ENCODE measurements at regions not wholly inside any gene's neighbourhood (a gene's known extent, or its start where the extent isn't known, plus 50 kb on each side); places are given as distances from the start of the nearest gene placed in this dataset.
A peak's percentile ranks its signal among the peaks of the same experiment; 100 is the strongest.

- H3K9me3 ChIP-seq (ENCODE audit: low read depth), result no peaks in the 10 kb centered on the region
- TF ChIP-seq EZH2phosphoT487 (IDR thresholded peaks at IDR 0.05; ENCODE audit: low read depth, severe bottlenecking, unreplicated experiment) (no peak), EZH2 (IDR thresholded peaks at IDR 0.05; ENCODE audit: borderline replicate concordance) (no peak)
- TF ChIP-seq, protein P1, sequence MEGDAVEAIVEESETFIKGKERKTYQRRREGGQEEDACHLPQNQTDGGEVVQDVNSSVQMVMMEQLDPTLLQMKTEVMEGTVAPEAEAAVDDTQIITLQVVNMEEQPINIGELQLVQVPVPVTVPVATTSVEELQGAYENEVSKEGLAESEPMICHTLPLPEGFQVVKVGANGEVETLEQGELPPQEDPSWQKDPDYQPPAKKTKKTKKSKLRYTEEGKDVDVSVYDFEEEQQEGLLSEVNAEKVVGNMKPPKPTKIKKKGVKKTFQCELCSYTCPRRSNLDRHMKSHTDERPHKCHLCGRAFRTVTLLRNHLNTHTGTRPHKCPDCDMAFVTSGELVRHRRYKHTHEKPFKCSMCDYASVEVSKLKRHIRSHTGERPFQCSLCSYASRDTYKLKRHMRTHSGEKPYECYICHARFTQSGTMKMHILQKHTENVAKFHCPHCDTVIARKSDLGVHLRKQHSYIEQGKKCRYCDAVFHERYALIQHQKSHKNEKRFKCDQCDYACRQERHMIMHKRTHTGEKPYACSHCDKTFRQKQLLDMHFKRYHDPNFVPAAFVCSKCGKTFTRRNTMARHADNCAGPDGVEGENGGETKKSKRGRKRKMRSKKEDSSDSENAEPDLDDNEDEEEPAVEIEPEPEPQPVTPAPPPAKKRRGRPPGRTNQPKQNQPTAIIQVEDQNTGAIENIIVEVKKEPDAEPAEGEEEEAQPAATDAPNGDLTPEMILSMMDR (IDR thresholded peaks at IDR 0.05; ENCODE audit: poor library complexity), result no peak
- DNase-seq (ENCODE audit: low spot score), result no peak
- WGBS (ENCODE audit: low lambda C conversion rate, missing lambda C conversion rate), result 53% methylated on average over 3 of the region's 3 CpGs
- peak overlapping the region; percentile 21 for H3K4me2 ChIP-seq
- H3K27me3 ChIP-seq, result no peaks in the 10 kb centered on the region
- H4K20me1 ChIP-seq (ENCODE audit: insufficient read depth, poor library complexity, severe bottlenecking), result no peaks in the 10 kb centered on the region
- no peaks in the 10 kb centered on the region for H3K4me1 ChIP-seq (ENCODE audit: insufficient read depth)
- peak overlapping the region; percentile 12 for H3K27ac ChIP-seq
- no peaks in the 10 kb centered on the region for H3K9me2 ChIP-seq (replicated peaks; ENCODE audit: insufficient read depth)
- peak overlapping the region; percentile 26 for H2AFZ ChIP-seq
- no peak overlapping the region for H3K4me3 ChIP-seq
- H3K79me2 ChIP-seq, result no peaks in the 10 kb centered on the region
- no peaks in the 10 kb centered on the region for H3K36me3 ChIP-seq (replicated peaks; ENCODE audit: insufficient read depth, low read depth)
Measured at GRCh38 chr12:91289906-91290305, 107.3 kb upstream of the DCN start.

DNA sequence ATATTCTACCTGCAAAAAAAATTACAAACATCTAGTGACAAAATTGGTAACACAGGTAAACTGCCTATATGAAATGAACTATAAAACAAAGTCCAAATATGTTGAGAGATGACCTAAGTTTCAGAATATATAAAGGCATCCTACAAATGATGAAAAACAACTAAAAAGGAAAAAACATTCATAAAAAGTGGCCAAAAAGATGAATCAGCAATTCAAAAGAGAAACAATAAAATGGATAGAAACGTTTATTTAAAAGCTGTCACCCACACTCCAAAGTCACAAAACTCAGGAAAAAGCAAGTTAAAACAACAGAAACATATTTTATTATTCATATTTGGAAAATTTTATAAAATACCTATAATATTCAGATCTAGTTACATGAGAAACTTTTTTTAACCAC is 106.5 kb upstream of the DCN start:
- H3K9me2 ChIP-seq (replicated peaks; ENCODE audit: insufficient read depth), result no peaks in the 10 kb centered on the region

DNA sequence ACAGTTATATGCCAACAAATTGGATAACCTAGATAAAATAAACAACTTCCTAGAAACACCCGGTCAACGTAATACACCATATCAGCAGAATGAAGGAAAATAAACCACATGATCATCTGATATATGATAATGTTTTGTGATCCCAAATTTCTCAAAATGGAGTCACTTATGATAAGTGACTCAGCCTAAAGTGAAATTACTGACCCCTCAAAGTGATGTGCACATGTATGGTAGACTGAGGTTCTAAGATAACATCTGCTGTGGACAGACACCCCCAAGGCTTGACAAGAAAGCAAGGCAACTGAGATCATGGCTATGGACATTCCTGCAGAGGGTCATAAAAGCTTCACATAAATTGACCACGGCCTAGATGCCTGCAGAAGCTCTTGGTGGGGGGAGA is 105.1 kb upstream of the DCN start:
- Histone ChIP-seq H3K9me2 (replicated peaks; ENCODE audit: insufficient read depth) (no peaks in the 10 kb centered on the region), H3K36me3 (replicated peaks; ENCODE audit: insufficient read depth, low read depth) (no peaks in the 10 kb centered on the region), H3K4me1 (ENCODE audit: insufficient read depth) (no peaks in the 10 kb centered on the region), H3K9me3 (ENCODE audit: low read depth) (no peaks in the 10 kb centered on the region), H3K27me3 (no peaks in the 10 kb centered on the region), H2AFZ (no peak overlapping the region), H3K27ac (no peak overlapping the region), H3K4me2 (no peak overlapping the region), H4K20me1 (ENCODE audit: insufficient read depth, poor library complexity, severe bottlenecking) (no peaks in the 10 kb centered on the region), H3K79me2 (no peaks in the 10 kb centered on the region), H3K4me3 (no peak overlapping the region)
- TF ChIP-seq EZH2phosphoT487 (IDR thresholded peaks at IDR 0.05; ENCODE audit: low read depth, severe bottlenecking, unreplicated experiment), result no peak
- no peak for TF ChIP-seq EZH2 (IDR thresholded peaks at IDR 0.05; ENCODE audit: borderline replicate concordance)
- TF ChIP-seq, protein P1 (IDR thresholded peaks at IDR 0.05; ENCODE audit: poor library complexity), result no peak
- 47% methylated on average over 3 of the region's 3 CpGs for WGBS (ENCODE audit: low lambda C conversion rate, missing lambda C conversion rate)
- no peak for DNase-seq (ENCODE audit: low spot score)

More for the DNA sequence above, 106.5 kb upstream of the DCN start:
- no peaks in the 10 kb centered on the region for H3K4me1 ChIP-seq (ENCODE audit: insufficient read depth)
- H3K27ac ChIP-seq, result no peak overlapping the region
- H3K27me3 ChIP-seq, result no peaks in the 10 kb centered on the region
- no peaks in the 10 kb centered on the region for H3K79me2 ChIP-seq
- WGBS (ENCODE audit: low lambda C conversion rate, missing lambda C conversion rate), result 66% methylated on average over 1 of the region's 1 CpG
- no peak for DNase-seq (ENCODE audit: low spot score)
- no peak overlapping the region for H2AFZ ChIP-seq
- TF ChIP-seq, protein P1 (IDR thresholded peaks at IDR 0.05; ENCODE audit: poor library complexity), result no peak
- TF ChIP-seq EZH2phosphoT487 (IDR thresholded peaks at IDR 0.05; ENCODE audit: low read depth, severe bottlenecking, unreplicated experiment) (no peak), EZH2 (IDR thresholded peaks at IDR 0.05; ENCODE audit: borderline replicate concordance) (no peak)
- no peak overlapping the region for H3K4me2 ChIP-seq
- no peaks in the 10 kb centered on the region for H4K20me1 ChIP-seq (ENCODE audit: insufficient read depth, poor library complexity, severe bottlenecking)
- H3K9me3 ChIP-seq (ENCODE audit: low read depth), result no peaks in the 10 kb centered on the region
- no peaks in the 10 kb centered on the region for H3K36me3 ChIP-seq (replicated peaks; ENCODE audit: insufficient read depth, low read depth)
- H3K4me3 ChIP-seq, result no peak overlapping the region

GRCh38 chr12:91278126-91278525 is 95.5 kb upstream of the DCN start:
- TF ChIP-seq, protein P1 (IDR thresholded peaks at IDR 0.05; ENCODE audit: poor library complexity), result no peak
- TF ChIP-seq EZH2phosphoT487 (IDR thresholded peaks at IDR 0.05; ENCODE audit: low read depth, severe bottlenecking, unreplicated experiment) (no peak), EZH2 (IDR thresholded peaks at IDR 0.05; ENCODE audit: borderline replicate concordance) (no peak)
- H3K36me3 ChIP-seq (replicated peaks; ENCODE audit: insufficient read depth, low read depth), result no peaks in the 10 kb centered on the region
- H3K4me2 ChIP-seq, result no peak overlapping the region
- DNase-seq (ENCODE audit: low spot score), result no peak
- no peaks in the 10 kb centered on the region for H3K9me3 ChIP-seq (ENCODE audit: low read depth)
- H3K27ac ChIP-seq, result no peak overlapping the region
- H3K4me3 ChIP-seq, result no peak overlapping the region
- H2AFZ ChIP-seq, result no peak overlapping the region
- H3K4me1 ChIP-seq (ENCODE audit: insufficient read depth), result peaks cover 12% of the 10 kb centered on the region
- H4K20me1 ChIP-seq (ENCODE audit: insufficient read depth, poor library complexity, severe bottlenecking), result no peaks in the 10 kb centered on the region
- H3K9me2 ChIP-seq (replicated peaks; ENCODE audit: insufficient read depth), result no peaks in the 10 kb centered on the region
- no peaks in the 10 kb centered on the region for H3K27me3 ChIP-seq
- H3K79me2 ChIP-seq, result no peaks in the 10 kb centered on the region

Measured in hepatocyte (in vitro differentiated cells).